NCI-H82 treated with DMSO at 0.1 percent for 48 hours (cell line): ENCODE measurements at regions not wholly inside any gene's neighbourhood (a gene's known extent, or its start where the extent isn't known, plus 50 kb on each side); places are given as distances from the start of the nearest gene placed in this dataset.

Experiments used
- DNase-seq: peaks from one replicate; lab custom pipeline; 2025; ENCODE audit not compliant: unreplicated experiment; lab: John Stamatoyannopoulos, UW

DNA sequence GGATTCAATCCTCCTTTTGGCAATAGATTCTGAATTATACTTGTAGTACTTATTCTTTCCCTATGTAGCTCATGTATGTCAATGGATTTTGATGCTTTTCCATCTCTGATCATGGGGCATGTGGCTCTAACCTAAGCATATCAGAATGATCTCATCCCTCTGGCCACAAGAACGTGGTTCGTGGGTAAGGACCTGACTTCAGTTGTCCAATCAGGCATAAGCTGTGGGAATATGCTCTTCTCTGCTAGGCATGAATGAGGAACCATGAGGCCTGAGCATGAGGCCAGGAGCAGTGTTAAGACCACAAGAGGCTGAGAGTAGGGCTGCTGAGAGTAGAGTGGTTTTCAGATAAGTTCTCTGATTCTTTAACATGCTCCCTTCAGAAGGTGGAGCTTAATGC lies 292.4 kb upstream of the TSHZ3 start:
- no peak for DNase-seq

DNA sequence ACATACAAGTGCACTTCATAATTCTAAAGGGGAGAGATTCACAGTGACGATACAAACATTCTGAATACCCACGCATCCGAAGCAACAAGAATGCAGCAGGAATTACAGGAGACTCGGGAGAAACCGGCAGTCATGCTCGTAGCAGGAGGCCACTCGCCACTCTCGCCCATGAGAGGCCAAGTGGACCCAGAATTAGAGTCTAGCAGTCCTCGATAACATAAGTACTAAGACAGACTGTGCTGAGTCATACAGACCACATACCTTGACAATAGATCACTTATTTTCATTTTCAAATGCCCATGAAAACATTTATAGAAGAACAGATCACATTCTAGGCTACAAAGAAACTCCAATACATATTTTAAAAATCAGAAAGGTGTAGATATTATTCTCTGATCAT lies 299.1 kb upstream of the TSHZ3 start:
- DNase-seq = no peak

- no peak for DNase-seq
Measured at GRCh38 chr19:31656507-31656906, 307.3 kb upstream of the TSHZ3 start.

DNA sequence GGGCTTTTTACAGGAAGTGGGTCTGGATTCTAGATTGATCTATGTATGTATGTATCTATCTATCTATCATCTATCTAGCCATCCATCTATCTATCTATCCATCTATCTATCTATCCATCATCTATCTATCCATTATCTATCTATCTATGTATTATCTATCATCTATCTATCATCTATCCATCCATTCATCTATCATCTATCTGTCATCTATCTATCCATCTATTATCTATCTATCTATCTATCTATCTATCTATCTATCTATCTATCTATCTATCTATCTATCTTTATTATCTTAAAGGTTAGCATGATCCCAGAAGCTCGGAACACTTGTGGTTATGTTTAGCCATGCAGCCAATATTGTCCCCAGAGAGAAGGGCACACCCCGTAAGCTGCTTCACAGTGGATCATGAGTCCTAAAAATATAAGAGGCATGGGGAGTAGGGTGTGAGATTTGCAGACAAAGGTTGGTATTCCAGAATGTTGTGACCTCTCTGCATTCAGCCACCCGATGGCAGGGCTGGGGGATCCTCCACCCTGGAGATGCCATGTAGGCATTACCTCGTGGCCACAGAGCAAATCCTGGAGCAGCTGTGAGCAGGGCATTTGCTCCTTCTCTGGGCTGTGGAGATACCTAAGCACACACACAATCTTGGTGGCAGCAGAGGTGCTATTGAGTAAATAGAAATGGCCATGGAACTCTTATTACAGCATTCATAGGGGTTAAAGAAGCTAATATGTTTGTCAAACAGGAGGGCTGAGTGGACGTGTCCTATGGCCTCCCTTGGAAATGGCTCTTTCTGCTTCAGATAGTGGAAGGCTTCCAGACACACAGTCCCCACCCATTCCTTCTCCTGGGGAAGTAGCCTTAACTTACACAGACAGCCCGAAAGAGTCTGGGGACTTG lies 310.0 kb upstream of the TSHZ3 start:
- DNase-seq = no peak

GRCh38 chr19:31659897-31660210 lies 310.6 kb upstream of the TSHZ3 start:
- DNase-seq = no peak

- no peak for DNase-seq
Measured at GRCh38 chr19:31664096-31664495, 314.9 kb upstream of the TSHZ3 start.

DNA sequence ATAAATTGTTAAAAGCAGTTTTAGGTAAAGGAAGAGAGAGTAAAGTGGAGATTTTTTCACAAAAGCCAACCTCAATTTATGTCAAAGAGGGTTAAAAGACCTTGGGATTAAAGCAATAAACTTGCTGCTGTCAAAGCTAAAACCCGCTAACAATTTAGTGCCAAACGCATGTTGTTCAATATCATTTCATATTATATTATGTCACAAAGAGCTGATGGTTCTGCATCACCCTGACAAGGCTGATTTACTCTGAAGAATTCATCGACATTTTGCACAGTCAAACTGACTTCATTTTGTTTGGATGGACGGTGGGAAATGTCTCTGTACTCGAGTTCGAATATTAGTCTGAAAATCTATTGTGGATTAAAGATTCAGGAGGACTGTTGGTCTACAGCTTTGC lies 315.8 kb upstream of the TSHZ3 start:
- DNase-seq = no peak

- no peak for DNase-seq
Measured at GRCh38 chr19:31666126-31666525, 316.9 kb upstream of the TSHZ3 start.

GRCh38 chr19:31667106-31667505 lies 317.9 kb upstream of the TSHZ3 start:
- DNase-seq = no peak

- DNase-seq = no peak
Measured at GRCh38 chr19:31668921-31669320, 319.7 kb upstream of the TSHZ3 start.

DNA sequence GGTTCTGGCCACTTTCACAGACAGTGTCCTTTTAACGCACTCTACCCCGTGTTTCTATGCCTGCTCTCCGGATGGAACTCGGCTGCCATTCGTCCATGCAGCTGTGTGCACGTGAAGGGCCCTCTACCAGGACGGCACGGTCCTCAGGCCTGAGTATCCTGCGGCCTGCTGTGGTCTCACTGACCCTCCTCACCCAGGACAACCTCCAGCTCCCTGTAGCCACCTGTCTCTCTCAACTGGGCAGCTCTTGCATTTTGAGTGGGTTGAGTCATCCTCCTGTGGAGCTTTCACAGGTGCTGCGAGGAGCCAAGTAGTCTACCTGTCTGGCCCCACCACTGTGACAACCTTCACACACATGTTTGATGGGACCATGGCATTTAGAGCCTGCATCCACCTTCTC lies 321.7 kb upstream of the TSHZ3 start:
- DNase-seq = no peak

- no peak for DNase-seq
Measured at GRCh38 chr19:31671411-31672035, 322.3 kb upstream of the TSHZ3 start.

GRCh38 chr19:31674503-31675192 lies 325.4 kb upstream of the TSHZ3 start:
- no peak for DNase-seq

- DNase-seq = no peak
Measured at GRCh38 chr19:31675193-31675913, 326.1 kb upstream of the TSHZ3 start.

GRCh38 chr19:31676271-31677004 lies 327.2 kb upstream of the TSHZ3 start:
- no peak for DNase-seq

DNA sequence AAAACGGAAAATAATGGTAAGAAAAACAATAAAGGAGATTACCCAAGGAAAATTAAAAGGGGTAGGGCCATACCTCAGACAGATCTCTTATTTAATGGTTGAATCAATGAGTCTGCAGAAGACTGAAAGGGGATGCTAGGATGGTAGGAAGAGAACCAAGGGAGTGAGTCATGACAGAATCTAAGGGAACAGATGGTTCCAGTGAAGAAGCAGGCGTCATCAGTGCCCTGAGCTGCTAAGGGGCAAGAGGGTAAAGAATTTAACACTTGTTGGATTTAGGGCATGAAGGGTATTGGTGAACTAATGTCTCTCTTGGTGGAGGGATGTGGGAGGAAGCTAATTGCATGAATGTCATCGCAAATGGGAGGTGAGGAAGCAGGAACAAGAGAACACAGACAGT lies 329.2 kb upstream of the TSHZ3 start:
- DNase-seq = no peak

DNA sequence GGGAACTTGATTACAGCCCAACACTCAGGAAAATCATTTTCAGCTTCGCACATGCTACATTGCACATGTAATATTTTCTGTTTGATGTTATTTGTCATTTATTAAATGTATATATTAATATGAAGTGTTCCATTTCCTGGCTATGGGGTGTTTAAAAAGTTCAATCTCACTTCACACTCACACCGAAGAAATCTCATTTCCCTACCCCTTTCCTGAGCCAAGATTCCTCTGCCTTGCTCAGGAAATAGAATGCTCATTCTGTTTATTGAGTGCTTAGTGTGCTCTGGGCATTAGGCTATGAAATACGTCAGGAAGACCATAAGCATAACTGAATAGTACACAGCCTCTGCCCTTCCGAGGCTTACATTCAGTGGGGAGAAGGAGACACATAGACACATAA lies 331.9 kb upstream of the TSHZ3 start:
- no peak for DNase-seq

DNA sequence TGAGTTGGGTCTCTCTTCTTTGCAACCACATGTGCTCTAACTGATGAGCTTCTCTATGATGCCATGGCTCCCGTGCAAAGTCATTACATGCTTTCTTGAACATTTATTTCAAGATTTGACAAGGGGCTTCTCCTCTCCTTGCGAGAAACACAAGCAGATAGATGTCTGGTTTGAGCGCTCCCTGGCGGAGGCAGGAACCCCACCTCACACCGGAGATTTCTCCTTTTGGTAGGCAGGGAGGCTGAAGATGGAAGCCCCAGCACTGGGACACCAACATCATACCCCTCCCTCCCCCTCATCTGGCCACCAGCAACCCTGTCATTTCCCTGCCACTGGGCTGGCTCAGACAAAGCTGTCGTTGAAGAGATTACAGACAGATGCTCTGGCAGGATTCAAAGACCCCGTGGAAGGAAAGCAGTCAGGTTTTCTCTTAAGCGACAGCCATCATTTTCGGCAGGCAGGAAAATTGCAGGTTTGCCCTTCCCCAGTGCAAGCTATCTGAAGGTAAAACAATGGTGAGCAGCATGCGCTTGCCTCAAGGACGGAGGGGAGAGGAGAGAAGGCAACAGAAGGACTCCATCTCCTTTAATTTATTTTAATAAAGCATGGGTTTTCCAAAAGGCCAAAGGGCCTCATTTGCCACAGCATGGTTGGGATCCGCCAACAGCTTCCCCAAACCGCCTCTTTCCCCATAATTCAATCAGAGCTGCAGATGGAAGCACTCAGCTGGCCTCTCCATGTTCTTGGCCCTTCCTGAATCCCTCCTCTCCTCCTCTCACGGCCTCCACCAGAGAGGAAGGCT lies 344.1 kb upstream of the TSHZ3 start:
- DNase-seq = no peak

DNA sequence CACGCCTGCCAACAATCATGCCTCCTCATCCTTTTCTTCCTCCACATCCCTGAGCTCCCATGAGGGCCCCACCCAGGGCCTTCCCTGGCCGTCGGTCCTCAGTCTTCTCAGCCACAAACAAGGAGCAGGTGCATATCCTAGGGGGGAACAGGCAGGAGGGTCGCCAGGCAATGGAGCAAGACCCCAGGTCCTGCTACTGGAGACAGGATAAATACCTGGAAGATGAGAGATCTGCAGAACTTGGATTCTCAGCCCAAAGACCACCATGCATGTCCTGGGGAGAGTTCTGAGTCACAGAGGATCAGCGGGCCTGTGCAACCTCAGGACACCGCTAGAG lies 344.7 kb upstream of the TSHZ3 start:
- no peak for DNase-seq

- no peak for DNase-seq
Measured at GRCh38 chr19:31694761-31695160, 345.5 kb upstream of the TSHZ3 start.
